ENCODE measurements at regions not wholly inside any gene's neighbourhood (a gene's known extent, or its start where the extent isn't known, plus 50 kb on each side); places are given as distances from the start of the nearest gene placed in this dataset.

DNA sequence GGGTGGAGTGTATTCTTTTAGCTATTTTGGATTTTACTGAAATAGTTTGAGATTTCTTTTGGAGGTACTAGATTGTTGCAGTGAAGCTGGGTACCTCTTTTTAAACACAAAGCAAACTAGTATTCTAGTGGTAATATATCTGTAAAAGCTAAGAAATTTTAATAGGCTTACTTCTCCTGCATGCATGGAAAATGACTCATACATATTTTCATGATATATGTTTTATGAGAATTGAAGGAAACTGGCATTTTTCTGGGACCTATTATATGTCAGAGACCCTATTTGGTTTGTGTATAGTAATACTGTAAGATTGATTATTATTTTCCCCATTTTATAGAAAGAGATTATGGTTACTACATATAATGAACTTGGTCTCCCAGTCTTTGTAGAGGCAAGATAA, 851.0 kb downstream of the DIPK2A start:
- TF ChIP-seq CTCF (IDR thresholded peaks at IDR 0.05) (no peak), POLR2A (IDR thresholded peaks at IDR 0.05) (no peak)

All from body of pancreas (tissue), 4 donors.